ENCODE measurements at regions not wholly inside any gene's neighbourhood (a gene's known extent, or its start where the extent isn't known, plus 50 kb on each side); places are given as distances from the start of the nearest gene placed in this dataset.

GRCh38 chr1:101506541-101507164 is 269.8 kb downstream of the S1PR1 start:
- 3 to 40% methylated on average over 1 of the region's 1 CpG for WGBS, 2 donors
- TF ChIP-seq CTCF (IDR thresholded peaks at IDR 0.05) (no peak), POLR2A (IDR thresholded peaks at IDR 0.05) (no peak)
- intact Hi-C loops (cut with DNase I; ENCODE audit: low total_unique reads) = no loop called here
- no peak for DNase-seq (ENCODE audit: low spot score in 2 of 2)
- no peak overlapping the region for H3K4me3 ChIP-seq (ENCODE audit: low read depth, poor library complexity, severe bottlenecking)

- intact Hi-C loops (cut with DNase I; ENCODE audit: low total_unique reads) = no loop called here
Measured at GRCh38 chr1:101507547-101507971, 270.7 kb downstream of the S1PR1 start.

GRCh38 chr1:101508913-101509312 is 272.1 kb downstream of the S1PR1 start:
- TF ChIP-seq POLR2A (IDR thresholded peaks at IDR 0.05) = no peak
- no peak for TF ChIP-seq CTCF (IDR thresholded peaks at IDR 0.05)
- DNase-seq (ENCODE audit: low spot score in 2 of 2) = no peak
- no peak overlapping the region for H3K4me3 ChIP-seq (ENCODE audit: low read depth, poor library complexity, severe bottlenecking)
- intact Hi-C loops (cut with DNase I; ENCODE audit: low total_unique reads) = no loop called here
- WGBS, 2 donors = 93 to 97% methylated on average over 2 of the region's 2 CpGs

More at GRCh38 chr1:101507547-101507971, 270.7 kb downstream of the S1PR1 start:
- 58 to 68% methylated on average over 1 of the region's 1 CpG for WGBS, 2 donors
- no peak for DNase-seq (ENCODE audit: low spot score in 2 of 2)
- H3K4me3 ChIP-seq (ENCODE audit: low read depth, poor library complexity, severe bottlenecking) = no peak overlapping the region
- TF ChIP-seq POLR2A (IDR thresholded peaks at IDR 0.05) (no peak), CTCF (IDR thresholded peaks at IDR 0.05) (no peak)

DNA sequence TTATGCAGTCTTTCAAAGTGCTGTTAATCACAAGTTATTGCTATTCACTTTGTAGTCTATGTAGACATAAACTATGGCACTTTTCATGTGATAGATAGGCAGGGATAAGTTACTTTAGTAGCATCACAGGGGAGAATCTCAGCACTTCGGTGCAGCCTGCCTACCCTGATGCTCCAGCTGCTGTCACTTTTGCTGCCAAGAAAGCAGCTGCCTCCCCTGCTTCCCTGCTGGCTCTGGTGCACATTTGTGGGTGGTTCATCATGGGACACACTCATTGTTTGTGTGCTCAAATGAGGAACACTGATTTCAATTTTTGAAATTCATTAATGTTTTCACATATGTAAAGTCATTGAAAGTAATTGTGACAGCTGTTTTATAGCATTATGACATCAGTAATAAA is 272.6 kb downstream of the S1PR1 start:
- DNase-seq (ENCODE audit: low spot score in 2 of 2) = no peak
- intact Hi-C loops (cut with DNase I; ENCODE audit: low total_unique reads) = no loop called here
- WGBS, 2 donors = 33 to 38% methylated on average over 1 of the region's 1 CpG
- no peak overlapping the region for H3K4me3 ChIP-seq (ENCODE audit: low read depth, poor library complexity, severe bottlenecking)
- TF ChIP-seq CTCF (IDR thresholded peaks at IDR 0.05) (no peak), POLR2A (IDR thresholded peaks at IDR 0.05) (no peak)

DNA sequence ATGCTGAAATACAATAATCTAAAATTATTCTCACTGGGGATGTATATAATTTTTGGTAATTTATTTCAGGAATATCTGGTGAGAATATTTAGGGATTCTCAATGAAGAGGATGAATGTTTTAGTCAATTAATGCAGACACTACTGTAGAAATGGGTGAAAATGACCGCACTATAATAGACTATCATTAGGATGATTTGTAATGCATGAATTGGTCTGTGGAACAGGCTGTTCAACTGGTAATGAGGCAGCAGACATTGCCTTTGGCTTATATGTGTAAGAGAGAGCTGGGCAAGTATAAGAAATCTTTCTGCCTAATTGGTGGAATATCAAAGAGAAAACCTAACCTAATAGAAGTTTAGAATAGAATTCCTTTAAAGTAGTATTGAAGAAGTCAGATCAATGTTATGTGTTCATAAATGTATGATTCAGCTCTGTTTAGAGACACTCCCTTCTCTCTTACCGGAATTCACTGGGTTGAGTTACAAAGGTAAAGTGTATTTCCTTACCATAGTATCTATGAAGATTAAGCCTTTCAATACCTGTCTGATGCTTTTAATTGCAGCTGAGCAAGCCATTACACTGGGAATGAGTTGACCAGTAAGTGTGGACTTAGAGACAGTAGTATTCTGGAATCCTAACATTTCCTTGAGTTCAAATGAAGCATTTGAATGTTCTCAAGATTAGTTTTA is 274.5 kb downstream of the S1PR1 start:
- TF ChIP-seq CTCF (IDR thresholded peaks at IDR 0.05) (no peak), POLR2A (IDR thresholded peaks at IDR 0.05) (no peak)
- intact Hi-C loops (cut with DNase I; ENCODE audit: low total_unique reads) = no loop called here
- no peak for DNase-seq (ENCODE audit: low spot score in 2 of 2)
- 78 to 81% methylated on average over 2 of the region's 2 CpGs for WGBS, 2 donors
- H3K4me3 ChIP-seq (ENCODE audit: low read depth, poor library complexity, severe bottlenecking) = no peak overlapping the region

Measured in lower leg skin (tissue), 4 donors.